Endodermal cell (in vitro differentiated cells): ENCODE measurements at regions not wholly inside any gene's neighbourhood (a gene's known extent, or its start where the extent isn't known, plus 50 kb on each side); places are given as distances from the start of the nearest gene placed in this dataset.

ENCODE experiments used
- DNase-seq: peaks from one replicate; pipeline ENCODE4 v3.0.0-alpha.2; 2017
- H3K27ac ChIP-seq: 2 replicates; pipeline ENCODE4 v1.5.1; 2013; ENCODE audit warnings: mild to moderate bottlenecking, low read depth, low read length, moderate library complexity
- H3K27me3 ChIP-seq: 2 replicates; pipeline ENCODE4 v1.6.1; 2013; ENCODE audit warnings: mild to moderate bottlenecking, low read length, moderate library complexity; ENCODE audit not compliant: insufficient read depth, control insufficient read depth, poor library complexity, severe bottlenecking
- H3K36me3 ChIP-seq: 2 replicates; pipeline ENCODE4 v1.7.0; 2013; ENCODE audit warnings: mild to moderate bottlenecking, low read length, moderate library complexity; ENCODE audit not compliant: control insufficient read depth, insufficient read depth
- H3K4me1 ChIP-seq: one replicate; pipeline ENCODE4 v1.7.0; 2013; ENCODE audit warnings: low read length; ENCODE audit not compliant: control insufficient read depth, insufficient read depth
- H3K4me3 ChIP-seq: 2 replicates; pipeline ENCODE4 v1.5.1; 2013; ENCODE audit warnings: mild to moderate bottlenecking, low read length, moderate library complexity
- H3K9ac ChIP-seq: 2 replicates; pipeline ENCODE4 v1.6.1; 2013; ENCODE audit warnings: mild to moderate bottlenecking, low read length, moderate library complexity; ENCODE audit not compliant: poor library complexity, severe bottlenecking; ENCODE audit errors: extremely low read depth
- H3K9me3 ChIP-seq: 2 replicates; pipeline ENCODE4 v1.6.1; 2013; ENCODE audit warnings: mild to moderate bottlenecking, low read length, moderate library complexity; ENCODE audit not compliant: control insufficient read depth
- H3K27ac Mint-ChIP-seq: 2 replicates; pipeline ENCODE4 v1.8.0; 2020; ENCODE audit warnings: mixed read lengths
- H3K27me3 Mint-ChIP-seq: 2 replicates; pipeline ENCODE4 v1.8.0; 2021; ENCODE audit warnings: mild to moderate bottlenecking, mixed read lengths; ENCODE audit not compliant: insufficient read depth
- H3K36me3 Mint-ChIP-seq: 2 replicates; pipeline ENCODE4 v1.8.0; 2020; ENCODE audit warnings: low read depth, mixed read lengths
- H3K4me1 Mint-ChIP-seq: 2 replicates; pipeline ENCODE4 v1.8.0; 2020; ENCODE audit warnings: mixed read lengths
- H3K4me3 Mint-ChIP-seq: 2 replicates; pipeline ENCODE4 v1.8.0; 2020; ENCODE audit warnings: mild to moderate bottlenecking, moderate library complexity, mixed read lengths
- H3K9me3 Mint-ChIP-seq: 2 replicates; pipeline ENCODE4 v1.8.0; 2020; ENCODE audit warnings: mild to moderate bottlenecking, mixed read lengths
- CTCF ChIP-seq: fragments of 200-600 bp; sonication (generic); conservative IDR thresholded peaks from 2 replicates; pipeline ENCODE4 v1.5.0; 2021; ENCODE audit warnings: antibody characterized with exemption, mild to moderate bottlenecking
- WGBS, 2 experiments: methylation state at CpG; one replicate each; pipeline versions ENCODE4 v1.1.5 to v1.1.7; 2013; ENCODE audit warnings: missing lambda C conversion rate in 2 of 2, mixed read lengths in 1 of 2; ENCODE audit not compliant: insufficient coverage in 1 of 2, insufficient read length in 1 of 2; 5-methylcytosine and 5-hydroxymethylcytosine counted together

- peaks cover 9% of the 10 kb centered on the region for H3K4me1 Mint-ChIP-seq
- TF ChIP-seq CTCF, result peak; percentile 51
- no peak overlapping the region for H3K4me3 ChIP-seq
- peaks cover 4% of the 10 kb centered on the region for H3K4me1 ChIP-seq
- no peak overlapping the region for H3K27ac Mint-ChIP-seq
- H3K9me3 ChIP-seq, result no peaks in the 10 kb centered on the region
- H3K36me3 ChIP-seq, result no peaks in the 10 kb centered on the region
- no peak overlapping the region for H3K27ac ChIP-seq
- no peak overlapping the region for H3K4me3 Mint-ChIP-seq
- H3K36me3 Mint-ChIP-seq, result no peaks in the 10 kb centered on the region
- H3K9me3 Mint-ChIP-seq, result peaks cover 4% of the 10 kb centered on the region
- DNase-seq, result no peak
- H3K9ac ChIP-seq, result no peak overlapping the region
- no peaks in the 10 kb centered on the region for H3K27me3 ChIP-seq
- no peaks in the 10 kb centered on the region for H3K27me3 Mint-ChIP-seq
- 92% methylated on average over 2 of the region's 2 CpGs; no CpG with 5 or more reads in 1 of the 2 experiments for WGBS, 2 experiments
Observed at GRCh38 chr5:163259495-163259894, 177.9 kb upstream of the CCNG1 start.

DNA sequence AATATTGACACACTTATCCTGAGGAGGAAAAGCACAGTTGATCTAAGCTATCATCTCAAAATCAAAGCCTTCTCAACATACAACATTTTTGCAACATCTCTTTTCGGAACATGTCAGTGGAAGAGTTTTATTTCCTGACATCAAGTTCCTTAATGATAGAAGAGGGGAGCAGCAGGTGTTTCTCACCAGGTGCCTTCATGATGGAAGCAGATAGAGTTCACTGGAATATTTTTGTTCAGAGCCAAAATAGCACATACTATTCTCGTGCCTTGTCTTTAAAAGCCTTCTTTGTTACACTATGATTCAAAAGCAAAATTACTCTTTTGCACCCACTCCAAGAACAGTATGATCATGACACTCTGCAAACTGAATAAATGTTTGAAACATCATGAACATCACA is 176.9 kb upstream of the CCNG1 start:
- WGBS, 2 experiments, result 94% methylated on average over 2 of the region's 2 CpGs; no CpG with 5 or more reads in 1 of the 2 experiments
- DNase-seq, result no peak

GRCh38 chr5:163260961-163261360 is 176.4 kb upstream of the CCNG1 start:
- Histone ChIP-seq H3K9me3 (no peaks in the 10 kb centered on the region), H3K9ac (no peak overlapping the region), H3K27me3 (no peaks in the 10 kb centered on the region), H3K27ac (no peak overlapping the region), H3K4me3 (no peak overlapping the region), H3K4me1 (peaks cover 4% of the 10 kb centered on the region), H3K36me3 (no peaks in the 10 kb centered on the region)
- no CpG with 5 or more reads among the region's 1 CpG for WGBS, 2 experiments
- Mint-ChIP-seq H3K36me3 (no peaks in the 10 kb centered on the region), H3K9me3 (peaks cover 4% of the 10 kb centered on the region), H3K4me3 (no peak overlapping the region), H3K4me1 (peaks cover 9% of the 10 kb centered on the region), H3K27ac (no peak overlapping the region), H3K27me3 (no peaks in the 10 kb centered on the region)
- no peak for DNase-seq
- TF ChIP-seq CTCF, result no peak

More for the DNA sequence above, 176.9 kb upstream of the CCNG1 start:
- H3K4me3 ChIP-seq, result no peak overlapping the region
- Mint-ChIP-seq H3K4me1 (peaks cover 9% of the 10 kb centered on the region), H3K36me3 (no peaks in the 10 kb centered on the region), H3K27ac (no peak overlapping the region), H3K27me3 (no peaks in the 10 kb centered on the region), H3K4me3 (no peak overlapping the region), H3K9me3 (peaks cover 4% of the 10 kb centered on the region)
- H3K27ac ChIP-seq, result no peak overlapping the region
- no peak overlapping the region for H3K9ac ChIP-seq
- no peaks in the 10 kb centered on the region for H3K36me3 ChIP-seq
- peaks cover 4% of the 10 kb centered on the region for H3K4me1 ChIP-seq
- H3K27me3 ChIP-seq, result no peaks in the 10 kb centered on the region
- no peaks in the 10 kb centered on the region for H3K9me3 ChIP-seq
- no peak for TF ChIP-seq CTCF
